K562 (cell line): ENCODE measurements at regions not wholly inside any gene's neighbourhood (a gene's known extent, or its start where the extent isn't known, plus 50 kb on each side); places are given as distances from the start of the nearest gene placed in this dataset.
"Not testable (repeated sequence)": the region's sequence is repeated elsewhere in the genome, so short reads cannot be mapped to it uniquely, and the experiment has no call there.

Experiments
- ATAC-seq: fragments of 200-7000 bp; cut with Tn5 transposase; 3 replicates; pipeline ENCODE4 v1.9.1; 2020; ENCODE audit warnings: moderate library complexity
- BruUV-seq: library from RNA; stranded (reverse); fragments of 400-500 nt; replicated peaks from 2 replicates; lab custom pipeline; 2021; lab: Mats Ljungman, UMichigan
- CTCF ChIA-PET: fragments of 300-600 bp; formaldehyde crosslinking; extraction: SDS; loops from one replicate; lab custom pipeline; 2021; ENCODE audit warnings: low intra/inter-chr PET ratio; lab: Yijun Ruan, JAX
- POLR2A ChIA-PET: fragments of 300-600, 350-650 bp; sonication (Branson Sonifier 250); formaldehyde crosslinking; extraction: SDS; loops from one replicate; lab custom pipeline; 2021; ENCODE audit warnings: antibody characterized with exemption, inconsistent platforms; lab: Yijun Ruan, JAX
- DNase-seq, 4 experiments: peaks; one replicate each; pipeline versions ENCODE4 v3.0.0 to v3.0.0-alpha.2; 2011 to 2018; ENCODE audit warnings: low spot score in 3 of 4, mixed read lengths in 3 of 4; ENCODE audit errors: extremely low read depth in 1 of 4
- FAIRE-seq: peaks from 2 replicates; lab custom pipeline; 2011; peaks lifted over from hg19 to GRCh38; lab: Jason Lieb, UNC
- H2AFZ ChIP-seq: 2 replicates; pipeline ENCODE4 v1.6.0; 2011; ENCODE audit warnings: low read depth, low read length, control low read depth, inconsistent platforms
- H3K27ac ChIP-seq: fragments of 200-600 bp; 3 replicates; pipeline ENCODE4 v1.8.0; 2011; ENCODE audit warnings: low read depth, mild to moderate bottlenecking, control low read depth, inconsistent platforms, low read length, moderate library complexity, mixed read lengths; ENCODE audit errors: extremely low read depth
- H3K27me3 ChIP-seq, 2 experiments: fragments of 300-600 bp in 1 of 2; 2 replicates in 1 of 2; 3 replicates in 1 of 2; pipeline versions ENCODE4 v1.6.0 to v1.8.0; 2011; ENCODE audit warnings: inconsistent platforms in 2 of 2, low read length in 2 of 2, mild to moderate bottlenecking in 1 of 2, mixed read lengths in 1 of 2, moderate library complexity in 1 of 2; ENCODE audit not compliant: control insufficient read depth in 2 of 2, insufficient read depth in 2 of 2
- H3K36me3 ChIP-seq: fragments of 300-600 bp; 3 replicates; pipeline ENCODE4 v1.8.0; 2011; ENCODE audit warnings: mild to moderate bottlenecking, low read length, inconsistent platforms; ENCODE audit not compliant: control insufficient read depth, insufficient read depth
- H3K4me1 ChIP-seq, 2 experiments: fragments of 200-600 bp in 1 of 2; replicated peaks in 1 of 2; 2 replicates in 1 of 2; 3 replicates in 1 of 2; pipeline versions ENCODE4 v1.5.1 to v1.8.0; 2011; ENCODE audit warnings: inconsistent platforms in 2 of 2, low read length in 2 of 2, mild to moderate bottlenecking in 1 of 2, mixed read lengths in 1 of 2, moderate library complexity in 1 of 2; ENCODE audit not compliant: control insufficient read depth in 2 of 2, insufficient read depth in 2 of 2
- H3K4me2 ChIP-seq: 2 replicates; pipeline ENCODE4 v1.6.1; 2011; ENCODE audit warnings: low read length, control low read depth, inconsistent platforms, mixed read lengths; ENCODE audit not compliant: insufficient read depth
- H3K4me3 ChIP-seq: fragments of 200-600 bp; sonication (generic), shearing (Covaris generic); 2 replicates; pipeline ENCODE4 v1.5.1; 2016; ENCODE audit warnings: control low read depth, inconsistent platforms
- H3K79me2 ChIP-seq: fragments of 200-600 bp; 3 replicates; pipeline ENCODE4 v1.8.0; 2011; ENCODE audit warnings: low read length, inconsistent platforms; ENCODE audit not compliant: control insufficient read depth, insufficient read depth
- H3K9ac ChIP-seq, 2 experiments: 2 replicates each; pipeline versions ENCODE4 v1.6.0 to v1.6.1; 2011; ENCODE audit warnings: low read depth in 2 of 2, low read length in 2 of 2, control low read depth in 1 of 2, inconsistent platforms in 1 of 2, mild to moderate bottlenecking in 1 of 2, mixed read lengths in 1 of 2; ENCODE audit not compliant: insufficient read depth in 1 of 2
- H3K9me1 ChIP-seq: one replicate; pipeline ENCODE4 v1.6.0; 2011; ENCODE audit warnings: inconsistent platforms, mild to moderate bottlenecking, low read length, moderate library complexity; ENCODE audit not compliant: control insufficient read depth, insufficient read depth
- H3K9me3 ChIP-seq: replicated peaks from 2 replicates; pipeline ENCODE4 v1.5.1; 2011; ENCODE audit warnings: low read depth, low read length, inconsistent platforms; ENCODE audit not compliant: control insufficient read depth, insufficient read depth
- H4K20me1 ChIP-seq: replicated peaks from 2 replicates; pipeline ENCODE4 v1.6.1; 2011; ENCODE audit warnings: low read length, inconsistent platforms, mixed read lengths; ENCODE audit not compliant: control insufficient read depth, insufficient read depth
- ID3 ChIP-seq, 2 experiments: fragments of 250-450 bp in 1 of 2; fragments of 450-650 bp in 1 of 2; sonication (Bioruptor Pico) in 1 of 2; IDR thresholded peaks; 2 replicates each; pipeline versions ENCODE4 v1.6.1 to v1.8.0; 2016 to 2021; ENCODE audit warnings: mild to moderate bottlenecking in 2 of 2, moderate library complexity in 2 of 2, missing compliant biosample characterization in 1 of 2, missing genetic modification characterization in 1 of 2
- L3MBTL2 ChIP-seq: fragments of 450-650 bp; IDR thresholded peaks from 2 replicates; pipeline ENCODE4 v1.6.1; 2016; ENCODE audit warnings: mild to moderate bottlenecking, moderate library complexity
- PHB2 ChIP-seq: fragments of 450-650 bp; IDR thresholded peaks from 2 replicates; pipeline ENCODE4 v1.6.1; 2017; ENCODE audit warnings: low read depth
- PTRF ChIP-seq: fragments of 450-650 bp; IDR thresholded peaks from 2 replicates; pipeline ENCODE4 v1.6.1; 2016; ENCODE audit warnings: mild to moderate bottlenecking, missing genetic modification characterization, missing compliant biosample characterization
- RFX1 ChIP-seq: fragments of 450-650 bp; IDR thresholded peaks from 2 replicates; pipeline ENCODE4 v1.6.1; 2016; ENCODE audit warnings: mild to moderate bottlenecking, moderate library complexity
- RFX5 ChIP-seq: IDR thresholded peaks from 2 replicates; pipeline ENCODE4 v1.6.1; 2011; ENCODE audit warnings: low read depth, mild to moderate bottlenecking, improper control_type of control experiment, low read length
- ZNF146 ChIP-seq: IDR thresholded peaks from one replicate; pipeline ENCODE4 v1.6.1; 2018; ENCODE audit warnings: missing compliant biosample characterization; ENCODE audit not compliant: unreplicated experiment
- WGBS: fragments of 100-300 bp; shearing (Covaris generic); methylation state at CpG from one replicate; pipeline ENCODE4 v1.1.6; 2016; ENCODE audit warnings: low coverage, mixed read lengths; ENCODE audit not compliant: insufficient coverage; ENCODE audit errors: missing lambda C conversion rate; 5-methylcytosine and 5-hydroxymethylcytosine counted together
- in situ Hi-C: fragments of 300-500 bp; cut with MboI; formaldehyde crosslinking; loops from 4 replicates; pipeline ENCODE4 v1.15.0; 2018; ENCODE audit warnings: inconsistent platforms, mixed read lengths
- intact Hi-C: fragments of 100-400 bp; cut with micrococcal nuclease; formaldehyde crosslinking; loops from 2 replicates; pipeline ENCODE4 v1.14.2; 2022
- TF ChIP-seq, protein P1 (sequence below), 3 experiments: fragments of 200-800 bp in 1 of 3; fragments of 250-450 bp in 1 of 3; fragments of 450-650 bp in 1 of 3; sonication (Bioruptor Pico) in 1 of 3; sonication (Bioruptor generic) in 1 of 3; formaldehyde crosslinking in 1 of 3; IDR thresholded peaks; 2 replicates each; pipeline versions ENCODE4 v1.6.1 to v1.8.0; 2016 to 2022; ENCODE audit warnings: mild to moderate bottlenecking in 2 of 3, missing genetic modification characterization in 2 of 3, missing compliant biosample characterization in 1 of 3, moderate library complexity in 1 of 3
- TF ChIP-seq, protein P2 (sequence below): fragments of 250-450 bp; sonication (Bioruptor Pico); IDR thresholded peaks from 2 replicates; pipeline ENCODE4 v1.8.0; 2022; ENCODE audit warnings: inconsistent platforms, mild to moderate bottlenecking, moderate library complexity, borderline replicate concordance

- BruUV-seq, DNase-seq, H3K9me1 ChIP-seq, H2AFZ ChIP-seq, H4K20me1 ChIP-seq, H3K4me3 ChIP-seq, H3K27ac ChIP-seq, H3K4me2 ChIP-seq, intact Hi-C loops, CTCF ChIA-PET, H3K4me1 ChIP-seq, H3K9me3 ChIP-seq, H3K27me3 ChIP-seq, FAIRE-seq, ATAC-seq, H3K36me3 ChIP-seq, H3K79me2 ChIP-seq, H3K9ac ChIP-seq, POLR2A ChIA-PET: not testable (repeated sequence)
- TF ChIP-seq ZNF146 (CRISPR knock-in tag): peak; percentile 68
- WGBS: 46% methylated on average over 3 of the region's 4 CpGs
- in situ Hi-C loops: loop anchor here (10.0 kb wide), 1 partner anchor 689 kb away; the partner anchor contains the start of gene COL1A2
Observed at GRCh38 chr7:93706162-93706561, 131.6 kb upstream of the CALCR start.

DNA sequence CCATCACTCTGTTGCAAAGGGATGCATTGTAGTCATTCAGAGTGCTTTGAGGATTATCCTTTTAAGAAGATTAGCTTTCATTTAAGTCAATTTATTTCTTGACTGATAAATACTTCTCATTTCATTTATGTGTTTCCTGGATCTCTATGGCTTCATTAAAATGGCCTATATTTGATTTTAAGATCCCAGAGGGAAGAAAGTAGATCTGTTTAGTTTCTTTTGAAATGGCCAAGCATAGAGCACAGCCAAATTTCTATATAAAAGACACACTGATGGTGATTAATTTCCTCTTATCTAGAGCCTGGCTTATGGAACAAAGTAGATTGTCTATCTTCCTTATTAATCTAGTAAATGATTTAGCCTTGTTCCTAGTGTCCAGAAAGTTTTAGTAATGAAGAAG, 129.7 kb upstream of the CALCR start:
- H4K20me1 ChIP-seq: no peaks in the 10 kb centered on the region
- H2AFZ ChIP-seq: no peak overlapping the region
- ATAC-seq (no peak), FAIRE-seq (no peak), DNase-seq (no peak)
- intact Hi-C loops: no loop called here
- H3K79me2 ChIP-seq: no peaks in the 10 kb centered on the region
- no peaks in the 10 kb centered on the region for H3K27me3 ChIP-seq
- in situ Hi-C loops: loop anchor here (10.0 kb wide), 1 partner anchor 691 kb away; the partner anchor contains the start of gene COL1A2
- no peaks in the 10 kb centered on the region for H3K36me3 ChIP-seq
- no TSS peak for BruUV-seq
- H3K9me3 ChIP-seq: no peaks in the 10 kb centered on the region
- no peak overlapping the region for H3K4me2 ChIP-seq
- H3K4me3 ChIP-seq: no peak overlapping the region
- no peak overlapping the region for H3K27ac ChIP-seq
- H3K9me1 ChIP-seq: no peaks in the 10 kb centered on the region
- no peaks in the 10 kb centered on the region for H3K4me1 ChIP-seq
- H3K9ac ChIP-seq: no peak overlapping the region
- ChIA-PET POLR2A (no interaction called here), CTCF (no interaction called here)
- TF ChIP-seq, protein P1, sequence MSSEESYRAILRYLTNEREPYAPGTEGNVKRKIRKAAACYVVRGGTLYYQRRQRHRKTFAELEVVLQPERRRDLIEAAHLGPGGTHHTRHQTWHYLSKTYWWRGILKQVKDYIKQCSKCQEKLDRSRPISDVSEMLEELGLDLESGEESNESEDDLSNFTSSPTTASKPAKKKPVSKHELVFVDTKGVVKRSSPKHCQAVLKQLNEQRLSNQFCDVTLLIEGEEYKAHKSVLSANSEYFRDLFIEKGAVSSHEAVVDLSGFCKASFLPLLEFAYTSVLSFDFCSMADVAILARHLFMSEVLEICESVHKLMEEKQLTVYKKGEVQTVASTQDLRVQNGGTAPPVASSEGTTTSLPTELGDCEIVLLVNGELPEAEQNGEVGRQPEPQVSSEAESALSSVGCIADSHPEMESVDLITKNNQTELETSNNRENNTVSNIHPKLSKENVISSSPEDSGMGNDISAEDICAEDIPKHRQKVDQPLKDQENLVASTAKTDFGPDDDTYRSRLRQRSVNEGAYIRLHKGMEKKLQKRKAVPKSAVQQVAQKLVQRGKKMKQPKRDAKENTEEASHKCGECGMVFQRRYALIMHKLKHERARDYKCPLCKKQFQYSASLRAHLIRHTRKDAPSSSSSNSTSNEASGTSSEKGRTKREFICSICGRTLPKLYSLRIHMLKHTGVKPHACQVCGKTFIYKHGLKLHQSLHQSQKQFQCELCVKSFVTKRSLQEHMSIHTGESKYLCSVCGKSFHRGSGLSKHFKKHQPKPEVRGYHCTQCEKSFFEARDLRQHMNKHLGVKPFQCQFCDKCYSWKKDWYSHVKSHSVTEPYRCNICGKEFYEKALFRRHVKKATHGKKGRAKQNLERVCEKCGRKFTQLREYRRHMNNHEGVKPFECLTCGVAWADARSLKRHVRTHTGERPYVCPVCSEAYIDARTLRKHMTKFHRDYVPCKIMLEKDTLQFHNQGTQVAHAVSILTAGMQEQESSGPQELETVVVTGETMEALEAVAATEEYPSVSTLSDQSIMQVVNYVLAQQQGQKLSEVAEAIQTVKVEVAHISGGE (CRISPR knock-in tag; IDR thresholded peaks at IDR 0.05): no peak
- no peak for TF ChIP-seq RFX1
- no peak for TF ChIP-seq RFX5
- no peak for TF ChIP-seq PTRF (tag)
- no peak for TF ChIP-seq L3MBTL2
- TF ChIP-seq ID3 (CRISPR knock-in tag; IDR thresholded peaks at IDR 0.05): no peak
- no peak for TF ChIP-seq ID3 (tag; IDR thresholded peaks at IDR 0.05)
- TF ChIP-seq PHB2: no peak
- TF ChIP-seq, protein P2, sequence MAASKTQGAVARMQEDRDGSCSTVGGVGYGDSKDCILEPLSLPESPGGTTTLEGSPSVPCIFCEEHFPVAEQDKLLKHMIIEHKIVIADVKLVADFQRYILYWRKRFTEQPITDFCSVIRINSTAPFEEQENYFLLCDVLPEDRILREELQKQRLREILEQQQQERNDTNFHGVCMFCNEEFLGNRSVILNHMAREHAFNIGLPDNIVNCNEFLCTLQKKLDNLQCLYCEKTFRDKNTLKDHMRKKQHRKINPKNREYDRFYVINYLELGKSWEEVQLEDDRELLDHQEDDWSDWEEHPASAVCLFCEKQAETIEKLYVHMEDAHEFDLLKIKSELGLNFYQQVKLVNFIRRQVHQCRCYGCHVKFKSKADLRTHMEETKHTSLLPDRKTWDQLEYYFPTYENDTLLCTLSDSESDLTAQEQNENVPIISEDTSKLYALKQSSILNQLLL: no peak
